Left renal cortex interstitium (tissue), 4 donors: ENCODE measurements at regions not wholly inside any gene's neighbourhood (a gene's known extent, or its start where the extent isn't known, plus 50 kb on each side); places are given as distances from the start of the nearest gene placed in this dataset.
"Not testable (repeated sequence)": the region's sequence is repeated elsewhere in the genome, so short reads cannot be mapped to it uniquely, and the experiment has no call there.

Experiments used
- DNase-seq, 4 donors: peaks; one replicate each; pipeline ENCODE4 v3.0.0-alpha.2; 2013; ENCODE audit warnings: low read depth in 4 of 4, low spot score in 2 of 4, missing footprints in 1 of 4

DNA sequence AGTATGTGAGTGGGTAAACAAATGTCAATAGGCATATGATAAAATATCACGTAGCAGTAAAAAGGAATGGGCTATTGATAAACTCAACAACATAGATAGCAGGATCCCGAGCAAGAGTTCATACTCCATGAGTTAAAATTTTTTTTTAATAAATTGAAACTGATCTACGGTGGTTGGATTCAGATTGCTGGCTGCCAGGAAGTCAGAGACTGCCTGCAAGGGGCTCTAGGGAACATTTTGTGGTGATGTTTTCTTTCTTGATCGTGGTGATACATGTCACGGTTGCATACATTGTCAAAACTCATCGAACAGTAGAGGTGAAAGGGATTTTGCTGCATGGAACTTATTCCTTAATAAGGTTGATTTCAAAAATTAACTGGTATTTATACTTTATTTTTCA is 62.6 kb upstream of the WNT7B start:
- DNase-seq = no peak

DNA sequence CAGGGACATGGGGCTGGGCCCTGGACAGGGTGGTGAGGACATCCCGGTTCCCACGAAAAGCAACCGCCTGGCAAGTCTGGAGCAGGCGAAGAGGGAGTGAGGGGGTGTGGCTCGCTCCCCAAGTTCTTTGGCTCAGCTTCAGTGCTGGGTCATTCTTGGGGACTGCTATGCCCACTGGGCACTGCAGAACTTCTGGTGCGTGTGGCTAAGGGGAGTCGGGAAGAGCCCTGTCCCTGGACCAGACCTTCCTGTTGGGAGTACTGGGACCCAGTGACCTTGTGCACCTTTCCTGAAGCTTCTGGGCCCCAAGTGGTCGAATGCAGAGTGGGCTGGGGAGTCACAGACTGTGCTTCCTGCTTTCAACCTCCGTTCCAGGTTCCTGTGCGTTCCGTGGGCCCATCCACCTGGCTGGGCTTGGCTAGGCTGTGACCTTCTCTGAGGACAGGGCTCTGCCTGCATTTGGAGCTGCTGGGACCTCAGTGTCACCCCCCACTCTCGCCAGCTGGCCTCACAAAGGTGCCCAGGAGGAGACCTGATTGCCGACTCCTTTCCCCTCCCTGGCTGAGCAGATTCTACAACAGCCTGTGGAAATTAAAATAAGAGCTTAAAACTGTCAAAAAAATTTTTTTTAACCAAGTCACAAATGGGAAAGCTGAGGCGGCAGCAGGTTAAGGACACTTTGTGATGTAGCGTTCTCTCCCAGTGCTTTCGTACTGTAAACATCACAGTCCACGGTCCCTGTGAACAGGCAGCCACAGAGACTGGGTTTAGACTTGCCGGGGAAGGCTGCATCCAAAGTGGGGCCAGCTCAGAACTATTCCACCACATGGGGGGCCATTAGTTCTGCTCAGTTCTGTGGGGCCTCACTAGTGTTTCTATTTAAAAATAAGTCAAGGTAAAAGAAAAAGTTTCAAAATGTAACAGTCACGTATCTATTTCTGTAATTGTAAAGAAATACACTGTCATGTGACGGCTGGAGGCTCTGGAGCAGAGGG is 63.8 kb upstream of the WNT7B start:
- DNase-seq = no peak

DNA sequence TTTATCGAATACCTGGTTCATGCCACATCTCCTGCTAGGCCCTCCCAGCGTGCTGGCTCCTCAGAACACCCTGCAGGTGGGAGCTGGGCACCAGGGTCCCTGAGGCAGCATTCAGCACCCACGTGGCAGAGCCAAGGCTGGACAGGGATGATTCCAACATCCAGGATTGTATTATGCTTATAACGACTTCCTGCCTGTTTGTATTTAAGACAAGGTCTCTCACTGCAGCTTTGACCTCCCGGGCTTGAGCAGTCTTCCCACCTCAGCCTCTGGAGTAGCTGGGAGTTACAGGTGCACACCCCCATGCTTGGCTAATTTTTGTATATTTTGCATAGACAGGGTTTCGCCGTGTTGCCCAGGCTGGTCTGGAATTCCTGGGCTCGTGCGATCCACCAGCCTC is 64.7 kb upstream of the WNT7B start:
- no peak for DNase-seq

DNA sequence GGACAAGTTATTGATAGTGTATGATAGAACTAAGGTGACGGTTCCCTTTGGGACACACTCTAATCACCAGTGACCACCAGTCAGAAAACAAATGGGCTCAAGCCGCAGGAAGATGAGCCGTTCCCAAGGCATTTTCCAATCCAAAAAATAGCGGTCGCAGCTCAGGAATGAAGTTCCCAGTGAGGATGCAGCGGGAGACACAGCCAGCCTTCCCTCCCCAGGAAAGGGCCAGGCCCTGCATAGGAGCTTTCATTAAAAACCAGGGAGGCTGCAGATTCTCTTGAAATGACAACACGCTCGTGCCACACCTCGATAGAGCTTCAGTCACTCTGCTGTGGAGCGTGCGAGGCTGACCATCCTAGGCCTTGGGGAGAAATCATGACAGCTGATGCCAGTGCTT is 65.8 kb upstream of the WNT7B start:
- DNase-seq = no peak

- no peak for DNase-seq
Observed at GRCh38 chr22:46043339-46043738, 66.4 kb upstream of the WNT7B start.

DNA sequence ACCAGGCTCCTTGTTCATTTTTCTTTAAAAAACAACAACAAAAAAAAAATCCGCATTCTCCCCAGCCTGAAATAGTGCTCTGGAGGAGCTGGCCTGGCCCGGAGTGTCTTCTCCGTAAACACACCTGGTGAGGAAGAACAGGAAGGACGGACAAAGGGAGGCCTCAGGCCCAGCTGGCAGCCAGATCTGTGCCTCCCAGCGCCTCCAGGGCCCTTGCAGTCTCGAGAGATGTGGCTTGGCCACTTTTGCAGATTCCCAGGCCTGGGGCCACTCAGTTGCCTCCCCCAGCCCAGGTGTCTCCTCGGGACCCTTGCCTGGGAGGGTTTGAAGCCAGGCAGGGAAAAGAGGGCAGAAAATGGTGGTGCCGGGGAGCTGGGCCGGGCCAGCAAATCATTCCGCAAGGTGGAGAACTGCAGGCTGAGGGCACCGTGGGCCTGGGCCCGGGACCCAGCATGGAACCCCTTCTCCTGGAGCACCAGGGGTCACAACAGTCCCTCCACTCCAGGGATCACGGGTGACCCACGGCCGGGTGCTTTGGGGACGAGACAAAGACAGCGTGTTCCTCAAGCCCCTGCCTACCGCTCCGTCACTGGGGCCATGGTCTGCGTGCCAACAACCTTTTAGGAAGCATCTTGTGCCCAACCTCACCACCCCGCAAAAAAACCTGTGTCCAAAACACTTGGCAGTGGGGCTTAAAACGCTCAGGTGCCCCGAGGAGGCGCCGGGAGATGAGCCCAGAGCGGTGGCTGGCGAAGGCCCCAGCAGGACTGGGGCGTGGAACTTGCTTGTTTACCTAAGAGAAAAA is 67.1 kb upstream of the WNT7B start:
- no peak for DNase-seq

DNA sequence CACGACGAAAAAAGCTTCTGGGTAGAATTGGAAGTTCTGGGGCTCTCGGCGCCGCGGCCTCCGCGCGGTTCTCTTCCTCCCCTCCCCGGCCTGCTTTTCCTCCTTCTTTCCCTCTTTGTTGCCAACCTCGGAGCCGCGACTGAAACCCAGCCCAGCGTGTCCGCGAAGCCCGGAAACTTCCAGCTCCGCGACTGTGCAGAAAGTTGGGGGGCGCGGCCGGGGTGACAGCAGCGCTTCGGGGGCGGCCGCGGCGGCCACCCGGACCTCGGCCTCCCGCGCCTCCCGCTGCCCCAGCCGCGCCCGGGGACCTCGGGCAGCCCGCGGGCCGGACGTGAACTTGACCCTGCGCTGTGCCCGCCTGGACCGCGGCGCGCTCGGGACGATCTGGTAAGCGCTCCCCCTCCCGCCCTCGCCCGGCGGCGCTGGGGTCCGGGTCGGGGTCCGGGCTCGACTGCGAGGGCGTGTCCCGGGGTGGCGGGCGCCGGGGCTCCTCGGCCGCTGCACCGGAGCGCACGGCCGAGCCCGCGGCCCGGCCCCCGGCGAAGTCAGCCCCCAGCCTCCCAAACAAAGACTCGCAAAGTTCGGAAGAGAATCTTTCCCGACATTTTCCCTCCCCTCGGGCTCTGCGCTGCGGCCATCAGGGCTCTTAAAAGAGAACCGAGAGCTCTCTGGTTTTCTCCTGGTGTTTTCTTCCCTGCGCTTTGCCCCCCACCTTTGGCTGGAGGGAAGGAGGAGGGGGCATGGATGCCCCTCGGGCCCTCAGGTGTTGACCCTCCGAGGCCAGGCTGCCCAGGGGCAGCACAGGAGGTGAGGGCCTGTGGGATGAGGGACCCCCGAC is 67.9 kb upstream of the WNT7B start:
- DNase-seq = no peak

DNA sequence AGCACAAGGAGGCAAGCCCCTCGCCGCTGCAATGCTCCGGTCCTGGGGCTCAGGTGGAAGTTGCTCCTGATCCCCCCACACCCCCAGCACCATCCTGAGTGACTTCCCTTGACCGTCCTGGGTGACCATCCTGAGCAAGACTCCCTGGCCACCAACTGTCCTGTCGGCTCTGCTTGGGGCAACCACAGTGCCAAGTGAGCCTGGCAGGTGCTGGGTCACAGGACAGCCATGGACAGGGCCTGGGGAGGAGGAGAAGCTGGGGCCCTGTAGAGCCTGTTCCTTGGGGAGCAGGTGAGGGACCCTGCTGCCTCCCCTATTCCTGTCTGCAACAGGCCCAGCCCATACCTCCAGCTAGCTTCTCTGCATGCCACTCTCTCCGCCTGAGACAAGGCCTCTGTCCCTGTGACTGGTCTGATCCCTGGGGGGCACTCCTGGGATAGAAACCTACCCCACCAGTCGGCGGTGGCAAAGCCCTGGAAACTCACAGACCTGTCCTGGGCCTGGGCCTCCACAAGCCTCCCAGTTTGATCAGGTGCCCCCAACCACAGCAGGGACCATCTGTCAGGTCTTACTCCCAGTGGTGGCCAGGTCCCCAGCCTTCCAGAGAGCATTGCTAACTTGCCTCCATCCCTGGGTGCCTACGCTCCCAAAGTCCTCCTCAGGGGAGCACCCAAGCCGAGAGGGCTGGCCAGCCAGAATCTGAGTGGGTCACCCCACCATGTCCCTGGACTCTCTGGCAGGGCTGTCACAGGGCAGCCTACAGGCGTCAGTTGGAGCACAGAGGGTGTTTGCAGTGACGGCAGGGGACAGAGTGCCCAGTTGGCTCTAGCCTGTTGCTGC is 68.7 kb upstream of the WNT7B start:
- DNase-seq = no peak

GRCh38 chr22:46046299-46046685 is 69.3 kb upstream of the WNT7B start:
- no peak for DNase-seq

- DNase-seq = no peak
Observed at GRCh38 chr22:46047226-46047625, 70.3 kb upstream of the WNT7B start.

GRCh38 chr22:46047841-46048595 is 71.1 kb upstream of the WNT7B start:
- no peak for DNase-seq

DNA sequence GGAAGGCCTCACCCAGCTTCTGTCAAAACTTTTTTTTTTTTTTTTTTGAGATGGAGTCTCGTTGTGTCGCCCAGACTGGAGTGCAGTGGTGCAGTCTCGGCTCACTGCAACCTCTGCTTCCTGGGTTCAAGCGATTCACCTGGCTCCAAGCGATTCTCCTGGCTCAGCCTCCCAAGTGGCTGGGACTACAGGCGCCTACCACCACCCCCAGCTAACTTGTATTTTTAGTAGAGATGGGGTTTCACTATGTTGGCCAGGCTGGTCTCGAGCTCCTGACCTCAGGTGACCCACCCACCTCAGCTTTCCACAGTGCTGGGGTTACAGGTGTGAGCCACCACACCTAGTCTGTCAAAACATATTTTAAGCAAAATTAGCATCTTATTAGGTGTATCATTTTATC is 71.7 kb upstream of the WNT7B start:
- DNase-seq = not testable (repeated sequence)

DNA sequence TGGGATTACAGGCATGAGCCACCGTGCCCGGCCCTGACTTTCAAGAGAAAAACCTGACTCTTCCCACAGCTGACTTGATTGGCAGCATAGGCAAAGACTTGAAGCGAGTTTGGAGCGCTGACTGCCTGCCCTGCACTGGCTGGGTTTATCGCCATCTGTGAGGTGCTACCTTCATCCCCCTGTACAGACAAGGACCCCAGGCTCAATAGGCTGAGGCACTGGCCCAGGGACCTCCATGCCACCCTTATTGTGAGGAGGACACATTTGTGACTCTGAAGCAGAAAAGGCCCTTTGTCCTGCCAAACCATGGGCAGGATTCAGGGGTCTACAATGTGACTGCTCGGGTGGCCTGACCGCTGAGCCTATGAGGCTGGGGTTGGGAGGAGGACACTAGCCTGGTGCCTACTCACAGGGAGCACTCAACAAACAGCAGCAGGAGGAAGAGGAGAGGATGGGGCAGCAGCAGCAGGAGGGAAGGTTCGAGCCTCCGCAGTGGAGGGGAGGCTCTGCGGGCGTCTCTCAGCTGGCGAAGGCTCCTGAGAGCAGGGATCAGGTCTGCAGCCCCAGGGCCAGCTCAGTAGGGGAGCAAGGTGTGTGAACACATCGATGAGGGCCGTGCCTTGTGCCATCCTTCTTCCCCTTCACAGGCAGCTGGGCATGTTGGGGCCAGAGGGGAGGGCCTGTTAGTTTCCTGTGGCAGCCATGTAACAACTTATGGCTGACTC is 72.9 kb upstream of the WNT7B start:
- no peak for DNase-seq

- no peak for DNase-seq
Observed at GRCh38 chr22:46050451-46050845, 73.5 kb upstream of the WNT7B start.

DNA sequence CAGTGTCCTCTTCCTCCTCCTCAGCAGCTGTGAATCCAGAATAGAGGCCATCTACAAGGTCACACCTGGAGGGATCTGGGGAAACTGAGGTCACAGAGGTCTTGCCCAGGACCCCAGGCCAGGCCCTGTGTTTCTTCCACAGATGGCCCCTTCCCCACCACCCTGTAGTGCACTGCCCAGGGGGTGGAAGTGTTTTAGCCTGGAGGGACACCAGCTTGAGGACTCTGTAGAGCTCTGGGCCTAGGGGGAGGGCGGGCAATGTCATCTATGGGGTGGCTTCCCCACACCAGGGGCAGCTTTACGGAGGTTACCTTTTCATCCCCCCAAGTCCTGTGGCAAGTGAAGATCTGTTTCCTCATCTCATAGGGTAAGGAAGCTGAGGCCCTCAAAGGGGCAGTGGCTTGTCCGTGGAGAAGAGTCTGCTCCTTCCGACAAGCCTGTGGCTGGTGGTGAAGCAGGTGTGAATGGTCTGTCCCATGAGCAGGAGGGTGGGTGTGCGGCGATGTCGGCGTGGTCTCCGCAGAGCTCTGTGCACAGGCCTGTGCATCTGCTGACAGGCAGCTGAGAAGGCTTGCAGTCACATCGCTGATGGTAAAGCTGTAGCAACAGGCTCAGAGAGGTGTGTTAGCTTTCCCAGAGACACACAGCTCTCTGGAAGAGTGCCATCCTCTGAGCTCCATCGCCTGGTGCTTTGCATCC is 74.1 kb upstream of the WNT7B start:
- no peak for DNase-seq

DNA sequence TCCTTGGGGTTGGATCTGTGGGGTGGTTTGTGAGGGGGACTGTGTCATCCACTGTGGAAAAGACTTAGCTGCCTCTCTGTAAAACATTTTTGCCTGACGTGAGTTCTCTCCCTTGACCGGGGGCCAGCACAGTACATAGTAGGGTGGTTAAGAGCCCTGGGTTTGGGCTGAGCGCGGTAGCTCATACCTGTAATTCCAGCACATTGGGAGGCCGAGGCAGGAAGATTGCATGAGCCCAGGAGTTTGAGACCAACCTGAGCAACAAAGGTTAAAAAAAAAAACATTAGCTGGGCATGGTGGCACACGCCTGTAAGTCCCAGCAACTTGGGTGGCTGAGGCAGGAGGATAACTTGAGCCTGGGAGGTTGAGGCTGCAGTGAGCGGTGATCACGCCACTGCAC is 74.7 kb upstream of the WNT7B start:
- no peak for DNase-seq

- DNase-seq = no peak
Observed at GRCh38 chr22:46052331-46052771, 75.4 kb upstream of the WNT7B start.
